HL-60/S4 treated with retinoic acid at 250 ng/mL for 4 days and 3 days (cell line): ENCODE measurements at regions not wholly inside any gene's neighbourhood (a gene's known extent, or its start where the extent isn't known, plus 50 kb on each side); places are given as distances from the start of the nearest gene placed in this dataset.

Experiments
- in situ Hi-C: fragments of 300-500 bp; cut with MboI; formaldehyde crosslinking; loops from 2 replicates; pipeline ENCODE4 v1.7.0; 2022; ENCODE audit warnings: low sequenced_read_pairs

DNA sequence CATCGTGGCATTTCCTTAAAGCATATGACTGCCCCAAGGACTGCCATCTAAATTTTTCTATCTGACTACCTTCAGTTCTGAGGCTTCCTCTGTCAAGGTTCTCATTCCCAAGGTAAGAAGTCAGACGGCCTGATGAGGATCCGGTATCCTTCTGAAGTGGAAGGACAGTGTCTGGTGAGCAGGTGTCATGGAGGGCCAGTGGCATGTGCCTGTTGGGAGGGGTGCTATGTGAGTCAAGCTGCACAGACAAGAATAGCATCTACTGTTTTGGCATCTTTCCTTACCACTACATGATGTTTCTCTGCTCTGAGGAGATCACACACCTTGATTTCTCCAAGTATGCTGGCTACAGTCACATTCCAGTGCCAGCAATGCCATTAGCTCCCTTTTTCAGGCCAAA is 99.6 kb upstream of the RGS1 start:
- in situ Hi-C loops = loop anchor here (25.0 kb wide), 1 partner anchor 111 kb away; the partner anchor contains the start of gene RGS1

DNA sequence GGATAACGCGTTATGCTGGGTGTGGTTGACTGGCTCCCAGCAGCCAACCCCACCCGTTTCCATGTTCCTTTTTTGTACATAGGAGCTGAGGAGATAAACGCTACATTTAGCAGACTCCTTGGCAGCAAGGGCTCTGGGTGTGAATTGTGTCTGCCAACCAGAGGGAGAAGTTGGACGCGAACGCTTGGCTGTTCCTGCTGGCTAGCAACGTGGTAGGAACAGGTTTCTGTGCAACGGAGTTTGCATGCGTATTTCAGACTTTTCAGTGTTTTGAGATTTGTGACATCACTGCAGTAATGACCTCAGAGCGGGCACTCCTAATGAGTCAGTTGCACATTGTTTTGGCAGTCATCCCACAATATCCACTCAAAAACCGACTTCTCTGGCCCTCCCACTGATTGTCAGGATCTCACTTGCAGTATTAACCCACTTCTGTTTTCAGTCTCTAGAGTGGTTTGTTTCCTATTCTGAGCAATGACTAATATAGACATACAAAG is 98.7 kb upstream of the RGS1 start:
- in situ Hi-C loops = loop anchor here (25.0 kb wide), 1 partner anchor 110 kb away; the partner anchor contains the start of gene RGS1

DNA sequence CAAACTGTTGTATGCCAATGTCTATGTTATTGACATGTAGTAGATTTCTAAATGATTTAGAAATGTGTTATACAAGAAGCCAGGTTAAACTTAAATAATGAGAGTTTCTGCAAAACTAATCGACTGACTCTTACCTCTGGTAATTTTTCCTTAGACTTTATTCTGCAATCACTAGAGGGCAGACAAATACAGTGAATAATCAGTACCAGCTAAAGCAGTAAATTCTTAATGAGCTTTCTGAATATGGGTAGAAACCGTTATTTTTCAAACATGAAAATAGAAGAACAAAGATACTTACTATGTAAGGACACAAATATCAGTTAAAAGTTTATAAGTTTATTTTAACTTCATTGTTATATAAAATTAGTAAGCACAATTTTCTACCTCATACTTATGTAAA is 97.9 kb upstream of the RGS1 start:
- in situ Hi-C loops = loop anchor here (25.0 kb wide), 1 partner anchor 110 kb away; the partner anchor contains the start of gene RGS1

DNA sequence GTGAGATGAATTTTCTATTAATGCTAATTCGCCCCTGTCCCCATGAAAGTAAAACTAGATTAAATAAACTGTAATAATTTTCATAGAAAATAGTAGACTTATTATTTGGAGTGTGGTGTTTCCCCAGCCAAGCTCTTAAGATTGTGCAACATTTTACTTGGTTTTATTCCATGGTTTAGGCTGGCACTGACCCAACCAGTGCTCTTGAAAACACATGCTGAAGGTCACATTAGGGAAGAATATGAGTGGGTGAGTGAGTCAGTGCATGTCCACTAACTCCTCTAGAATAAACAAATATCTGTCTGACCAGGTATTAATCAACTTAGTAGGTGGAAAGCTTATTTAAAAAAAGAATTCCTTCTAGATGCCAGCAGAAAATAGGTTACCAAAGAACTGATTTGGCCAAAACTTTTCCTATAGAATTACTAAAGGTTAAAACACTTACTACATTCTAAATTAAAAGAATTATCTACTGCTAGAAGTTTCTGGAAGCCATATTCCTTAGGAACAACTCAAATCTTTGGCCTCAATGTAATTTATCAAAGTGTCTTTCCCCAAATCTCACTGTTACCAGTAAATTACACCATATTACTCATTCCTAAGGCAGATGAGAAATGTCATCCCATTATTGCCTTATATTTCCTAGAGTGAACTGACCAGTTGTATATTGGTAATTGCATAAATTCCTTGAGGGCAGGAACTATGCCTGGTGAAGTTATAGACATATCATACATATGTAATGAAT is 89.7 kb upstream of the RGS1 start:
- in situ Hi-C loops = loop anchor here (25.0 kb wide), 1 partner anchor 101 kb away; the partner anchor contains the start of gene RGS1

DNA sequence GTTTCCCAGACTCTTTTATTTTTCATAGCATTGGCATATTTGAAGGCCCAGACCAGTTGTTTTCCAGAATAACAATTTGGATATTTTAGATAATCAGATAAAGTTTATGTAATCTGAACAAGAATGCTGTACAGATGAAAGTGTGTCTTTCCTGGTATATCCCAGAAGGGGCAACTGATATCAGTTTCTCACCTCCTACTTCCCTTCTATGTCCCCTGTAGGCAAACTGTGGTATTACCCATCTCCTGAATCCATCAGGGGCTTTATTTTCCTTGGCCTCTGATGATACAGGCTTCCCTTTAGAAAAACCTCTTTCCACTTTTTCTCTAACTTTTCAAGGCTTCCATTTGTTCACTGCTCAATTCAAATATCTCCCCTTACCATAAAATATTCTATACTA is 87.5 kb upstream of the RGS1 start:
- in situ Hi-C loops = loop anchor here (25.0 kb wide), 1 partner anchor 99 kb away; the partner anchor contains the start of gene RGS1

DNA sequence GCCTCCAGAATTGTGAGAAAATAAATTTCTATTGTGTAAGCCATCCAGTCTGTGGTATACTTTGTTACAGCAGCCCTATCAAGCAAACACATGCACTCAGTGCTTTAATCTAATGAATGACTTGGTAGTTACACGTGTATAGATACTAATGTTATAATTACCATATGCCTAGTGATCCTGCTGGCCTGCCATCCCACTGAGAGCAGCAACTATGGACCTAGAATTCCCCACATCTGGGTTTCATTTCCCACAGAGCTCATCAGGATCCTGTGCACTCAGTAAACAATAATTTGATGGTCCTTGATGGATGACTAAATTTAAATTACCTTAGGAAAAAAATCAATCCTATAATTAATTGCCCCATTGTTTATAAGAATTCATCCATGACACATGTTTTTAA is 86.5 kb upstream of the RGS1 start:
- in situ Hi-C loops = loop anchor here (25.0 kb wide), 1 partner anchor 98 kb away; the partner anchor contains the start of gene RGS1

DNA sequence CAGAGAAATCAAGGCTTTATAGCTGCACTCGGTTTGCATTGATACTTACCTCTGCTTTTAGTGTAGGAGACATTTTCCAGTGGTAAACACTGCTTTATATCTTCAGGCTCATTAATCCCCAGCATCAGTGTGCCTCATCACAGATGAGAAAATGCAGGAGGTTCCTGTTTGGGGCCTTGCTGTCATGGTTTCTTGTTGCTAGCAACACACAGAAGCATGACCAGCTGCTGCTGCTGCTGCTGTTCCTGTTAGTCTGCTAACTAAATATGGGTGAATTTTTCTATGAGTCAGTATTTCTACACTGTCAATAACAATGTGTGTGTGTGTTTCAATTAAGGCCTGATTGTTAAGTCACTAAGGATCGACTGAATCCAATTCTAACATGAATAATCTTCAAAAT is 85.8 kb upstream of the RGS1 start:
- in situ Hi-C loops = loop anchor here (25.0 kb wide), 1 partner anchor 98 kb away; the partner anchor contains the start of gene RGS1

DNA sequence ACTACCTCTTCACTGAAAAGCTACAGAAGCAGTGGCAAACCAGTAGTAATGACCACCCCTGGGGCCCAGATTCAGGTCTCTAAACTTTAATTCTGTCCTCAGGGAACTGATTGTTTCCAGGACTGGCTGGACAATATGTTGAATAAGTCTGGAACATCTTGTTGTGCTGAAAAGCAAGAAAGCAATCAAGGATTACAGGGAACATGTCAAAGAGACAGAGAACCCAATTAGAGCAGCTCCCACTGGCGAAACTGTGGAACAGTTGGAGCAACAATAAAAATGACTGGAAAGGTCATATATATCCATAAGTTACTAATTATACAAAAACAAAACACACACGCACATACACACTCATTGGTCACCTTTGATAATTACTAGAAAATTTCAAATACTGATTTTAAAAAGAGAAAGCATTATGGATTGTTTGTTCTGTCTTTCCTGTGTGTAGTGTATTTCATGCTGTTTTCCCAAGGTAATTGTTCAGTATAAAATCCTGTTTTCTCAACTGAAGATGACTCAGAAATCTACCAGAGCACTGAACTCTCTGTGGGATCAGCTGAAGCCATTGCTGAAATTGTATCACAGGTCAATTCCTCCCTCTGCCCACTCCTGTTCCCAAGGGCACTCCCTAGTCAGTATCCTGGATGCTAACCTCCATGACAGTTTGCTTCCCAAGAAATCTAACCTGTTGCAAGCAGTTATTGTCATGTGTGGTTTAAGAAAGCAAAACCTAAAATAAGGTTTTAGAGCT is 83.6 kb upstream of the RGS1 start:
- in situ Hi-C loops = loop anchor here (25.0 kb wide), 1 partner anchor 95 kb away; the partner anchor contains the start of gene RGS1

DNA sequence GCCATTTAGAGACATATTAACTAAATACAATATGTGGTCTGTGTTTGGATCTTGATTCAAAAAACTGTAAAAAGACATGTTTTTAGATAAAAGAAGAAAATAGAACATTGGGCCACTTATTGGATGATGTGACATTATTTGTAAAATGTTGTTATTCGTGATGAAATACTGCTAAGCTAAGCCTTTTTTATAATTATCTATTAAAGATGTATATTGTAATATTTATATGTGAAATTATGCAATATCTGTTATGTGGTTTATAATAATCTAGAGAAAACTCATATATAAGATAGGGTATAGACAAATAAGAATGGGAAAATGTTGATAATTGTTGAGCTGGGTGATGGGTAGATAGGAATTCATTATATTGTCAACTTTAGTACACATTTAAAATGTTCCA is 82.0 kb upstream of the RGS1 start:
- in situ Hi-C loops = loop anchor here (25.0 kb wide), 1 partner anchor 94 kb away; the partner anchor contains the start of gene RGS1

DNA sequence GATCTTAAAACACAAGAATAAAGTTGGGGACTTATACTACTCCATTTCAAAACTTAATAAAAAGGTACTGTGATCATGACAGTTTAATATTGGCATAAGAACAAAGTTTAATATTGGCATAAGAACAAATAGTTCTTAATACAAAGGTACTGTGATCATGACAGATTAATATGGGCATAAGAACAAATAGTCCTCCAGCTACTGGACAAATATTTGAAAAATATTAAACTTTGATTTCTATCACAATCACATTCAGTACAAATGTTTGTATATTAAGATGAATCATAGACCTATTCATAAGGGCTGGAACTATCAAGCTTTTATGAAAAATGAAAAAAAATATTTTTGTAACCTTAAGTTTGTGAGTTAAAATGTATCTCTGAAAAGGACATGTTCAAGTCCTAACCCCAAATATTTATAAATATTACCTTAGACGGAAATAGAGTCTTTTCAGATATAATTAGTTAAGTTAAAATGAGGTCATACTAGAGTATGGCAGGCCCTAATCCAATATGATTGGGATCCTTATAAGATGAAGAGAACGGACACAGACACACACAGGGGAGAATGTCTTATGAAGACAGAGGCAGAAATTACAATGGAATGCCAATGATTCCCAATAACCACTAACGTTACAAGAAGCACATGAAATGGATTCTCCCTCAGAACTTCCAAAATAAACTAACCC is 79.1 kb upstream of the RGS1 start:
- in situ Hi-C loops = loop anchor here (25.0 kb wide), 1 partner anchor 91 kb away; the partner anchor contains the start of gene RGS1

DNA sequence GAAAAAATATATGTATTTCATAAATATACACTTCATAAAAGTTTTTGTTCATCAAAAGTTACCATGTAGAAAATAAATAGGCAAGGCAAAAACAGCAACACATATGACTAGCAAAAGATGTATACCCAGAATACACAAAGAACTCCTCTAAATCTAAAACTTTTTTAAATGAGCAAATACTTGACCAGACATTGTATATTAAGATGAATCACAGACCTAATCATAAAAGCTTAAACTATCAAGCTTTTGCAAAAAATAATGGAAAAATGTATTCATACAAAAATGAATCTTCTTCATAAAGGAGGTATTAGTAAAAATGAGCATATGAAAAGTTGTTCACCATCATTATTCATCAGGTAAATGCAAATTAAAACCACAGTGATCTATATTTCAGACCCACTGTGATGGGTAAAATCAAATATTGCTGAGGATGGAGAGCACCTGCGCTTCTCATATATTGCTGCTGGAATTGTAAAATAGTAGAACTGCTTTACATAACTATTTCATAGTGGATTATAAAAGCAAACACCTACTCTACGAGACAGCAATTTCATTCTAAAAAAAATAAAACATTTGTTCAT is 78.3 kb upstream of the RGS1 start:
- in situ Hi-C loops = loop anchor here (25.0 kb wide), 1 partner anchor 90 kb away; the partner anchor contains the start of gene RGS1

DNA sequence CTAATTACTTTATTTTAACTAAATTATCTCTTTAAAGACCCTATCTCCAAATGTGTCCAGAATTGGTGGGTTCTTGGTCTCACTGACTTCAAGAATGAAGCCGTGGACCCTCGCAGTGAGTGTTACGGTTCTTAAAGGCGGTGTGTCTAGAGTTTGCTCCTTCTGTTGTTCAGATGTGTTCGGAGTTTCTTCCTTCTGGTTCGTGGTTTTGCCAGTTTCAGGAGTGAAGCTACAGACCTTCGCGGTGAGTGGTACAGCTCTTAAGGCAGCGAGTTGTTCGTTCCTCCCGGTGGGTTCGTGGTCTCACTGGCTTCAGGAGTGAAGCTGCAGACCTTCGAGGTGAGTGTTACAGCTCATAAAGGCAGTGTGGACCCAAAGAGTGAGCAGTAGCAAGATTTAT is 77.5 kb upstream of the RGS1 start:
- in situ Hi-C loops = loop anchor here (25.0 kb wide), 1 partner anchor 89 kb away; the partner anchor contains the start of gene RGS1

DNA sequence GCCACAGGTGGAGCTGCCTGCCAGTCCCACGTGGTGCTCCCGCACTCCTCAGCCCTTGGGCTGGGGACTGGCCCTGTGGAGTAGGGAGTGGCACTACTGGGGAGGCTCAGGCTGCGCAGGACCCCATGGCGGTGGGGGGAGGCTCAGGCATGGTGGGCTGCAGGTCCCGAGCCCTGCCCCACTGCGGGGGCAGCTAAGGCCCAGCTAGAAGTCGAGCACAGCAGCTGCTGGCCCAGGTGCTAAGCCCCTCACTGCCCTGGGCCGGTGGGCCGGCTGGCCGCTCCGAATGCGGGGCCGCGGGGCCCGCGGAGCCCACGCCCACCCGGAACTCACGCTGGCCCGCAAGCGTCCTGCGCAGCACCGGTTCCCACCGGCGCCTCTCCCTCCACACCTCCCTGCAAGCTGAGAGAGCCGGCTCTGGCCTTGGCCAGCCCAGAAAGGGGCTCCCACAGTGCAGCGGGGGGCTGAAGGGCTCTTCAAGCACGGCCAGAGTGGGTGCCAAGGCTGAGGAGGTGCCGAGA is 76.5 kb upstream of the RGS1 start:
- in situ Hi-C loops = loop anchor here (25.0 kb wide), 1 partner anchor 88 kb away; the partner anchor contains the start of gene RGS1

DNA sequence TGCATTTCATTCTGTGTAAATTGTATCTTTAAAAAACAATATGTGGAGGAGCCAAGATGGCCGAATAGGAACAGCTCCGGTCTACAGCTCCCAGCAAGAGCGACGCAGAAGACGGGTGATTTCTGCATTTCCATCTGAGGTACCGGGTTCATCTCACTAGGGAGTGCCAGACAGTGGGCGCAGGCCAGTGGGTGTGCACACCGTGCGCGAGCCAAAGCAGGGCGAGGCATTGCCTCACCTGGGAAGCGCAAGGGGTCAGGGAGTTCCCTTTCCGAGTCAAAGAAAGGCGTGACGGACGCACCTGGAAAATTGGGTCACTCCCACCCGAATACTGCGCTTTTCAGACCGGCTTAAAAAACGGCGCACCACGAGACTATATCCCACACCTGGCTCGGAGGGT is 75.0 kb upstream of the RGS1 start:
- in situ Hi-C loops = loop anchor here (25.0 kb wide), 1 partner anchor 512 kb away; no protein-coding TSS in a partner anchor

DNA sequence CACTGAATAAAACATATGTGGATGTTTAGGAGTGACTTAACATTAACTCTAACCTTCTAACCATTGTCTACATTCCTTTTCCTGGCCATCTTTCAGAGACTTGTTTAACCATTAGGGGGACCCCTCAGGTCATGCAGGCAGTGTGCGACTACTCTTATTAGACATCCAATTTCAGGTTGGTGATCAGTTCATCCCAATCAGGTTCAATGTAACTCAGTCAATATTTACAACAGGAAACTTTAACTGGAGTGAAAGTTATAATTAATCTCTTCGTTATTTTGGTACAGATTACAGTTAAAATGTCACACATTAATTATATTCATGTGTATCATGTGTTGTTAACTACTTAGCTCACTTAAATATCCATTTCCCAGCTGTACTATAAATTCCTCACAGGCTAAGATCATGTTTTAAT is 68.8 kb upstream of the RGS1 start:
- in situ Hi-C loops = loop anchor here (25.0 kb wide), 1 partner anchor 506 kb away; no protein-coding TSS in a partner anchor

DNA sequence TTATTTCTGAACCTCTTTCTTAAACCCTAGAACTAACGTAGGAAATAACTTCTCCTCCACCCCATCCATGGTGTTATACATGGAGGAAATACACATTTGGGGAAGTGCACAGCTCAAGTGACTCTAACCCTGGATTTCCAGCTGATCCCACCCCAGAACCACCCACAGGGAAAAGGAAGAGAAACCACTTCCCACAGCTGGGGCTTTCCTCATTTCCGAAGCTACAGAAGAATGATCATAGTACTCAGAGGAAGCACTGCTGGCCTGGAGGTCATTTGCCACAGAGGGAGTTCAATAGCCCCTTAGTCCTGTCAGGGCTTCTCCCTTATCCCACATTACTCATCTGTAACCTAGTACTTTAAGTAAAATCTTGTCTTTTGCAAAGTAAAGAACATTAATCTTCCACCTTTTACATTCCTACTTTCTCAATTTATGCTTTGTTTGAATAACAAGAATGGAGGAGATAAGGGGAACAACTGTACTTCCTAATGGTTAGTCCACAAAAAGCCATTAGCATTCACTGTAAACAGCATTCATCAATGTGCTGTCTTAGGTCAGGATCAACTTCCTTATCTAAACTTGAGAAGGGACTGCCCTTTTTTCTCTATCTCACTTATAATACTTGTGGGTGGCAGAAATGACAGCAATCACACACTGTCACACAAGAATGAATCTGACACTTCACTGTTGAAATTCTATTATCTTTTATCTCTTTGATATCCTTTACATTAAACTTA is 63.0 kb upstream of the RGS1 start:
- in situ Hi-C loops = loop anchor here (25.0 kb wide), 1 partner anchor 500 kb away; no protein-coding TSS in a partner anchor

DNA sequence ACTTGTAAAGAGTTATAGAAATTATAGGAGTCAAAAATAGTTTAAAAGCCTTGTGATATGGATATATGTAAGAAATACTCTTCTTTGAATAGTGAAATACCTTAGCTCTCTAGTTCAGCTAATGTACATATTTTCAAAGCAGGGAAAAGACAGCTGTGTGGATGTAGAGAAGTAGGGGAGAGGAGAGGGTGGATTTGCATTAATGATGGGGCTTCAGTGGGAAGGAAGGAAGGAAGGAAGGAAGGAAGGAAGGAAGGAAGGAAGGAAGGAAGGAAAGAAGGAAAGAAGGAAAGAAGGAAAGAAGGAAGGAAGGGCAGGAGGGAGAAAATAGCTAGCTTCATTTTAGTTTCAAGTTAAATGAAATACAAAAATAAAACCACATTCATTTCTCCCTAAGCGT is 62.4 kb upstream of the RGS1 start:
- in situ Hi-C loops = loop anchor here (25.0 kb wide), 1 partner anchor 499 kb away; no protein-coding TSS in a partner anchor

DNA sequence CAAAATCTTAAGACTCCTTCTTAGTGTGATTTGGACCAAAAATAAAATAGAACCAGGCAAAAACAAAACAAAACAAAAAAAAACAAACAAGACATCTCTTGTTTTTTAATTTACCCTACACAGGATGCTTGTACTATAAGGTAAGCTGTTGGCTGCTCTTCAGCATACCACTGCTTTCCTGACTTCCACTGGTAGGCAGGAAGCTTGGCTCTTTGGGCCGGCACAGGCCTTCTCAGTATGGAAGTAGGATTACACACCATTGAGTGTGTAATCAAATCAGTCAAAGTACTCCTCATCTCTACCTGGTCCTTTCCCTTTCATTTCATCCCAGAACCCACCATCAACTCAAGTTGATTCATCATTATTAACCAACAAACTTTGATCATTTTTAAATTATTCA is 61.9 kb upstream of the RGS1 start:
- in situ Hi-C loops = loop anchor here (25.0 kb wide), 1 partner anchor 499 kb away; no protein-coding TSS in a partner anchor

DNA sequence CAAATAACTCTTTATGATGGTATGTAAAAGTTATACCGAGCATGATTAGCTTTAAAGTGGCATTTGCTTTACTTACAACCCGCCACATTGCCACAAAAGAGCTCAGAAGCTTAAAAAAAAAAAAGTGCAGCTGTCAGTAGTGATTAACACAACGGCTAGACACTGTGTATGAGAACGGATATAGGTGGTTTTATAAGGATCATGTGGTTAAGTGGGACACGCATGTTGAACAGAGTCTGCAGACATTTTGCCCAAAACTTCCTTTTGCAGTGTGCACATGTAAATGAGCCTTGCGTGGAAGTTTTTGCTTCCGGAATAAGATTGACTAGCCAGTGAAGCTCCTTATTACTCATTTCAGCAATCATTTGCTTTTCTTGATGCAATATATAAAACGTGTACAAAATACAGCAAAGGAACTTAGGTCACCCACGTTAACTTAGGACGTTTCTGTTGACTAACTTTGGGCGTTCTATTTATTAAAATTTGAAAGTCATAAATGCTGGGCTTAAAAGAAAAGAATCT is 58.7 kb upstream of the RGS1 start:
- in situ Hi-C loops = loop anchor here (25.0 kb wide), 1 partner anchor 495 kb away; no protein-coding TSS in a partner anchor
